ENCODE measurements at regions not wholly inside any gene's neighbourhood (a gene's known extent, or its start where the extent isn't known, plus 50 kb on each side); places are given as distances from the start of the nearest gene placed in this dataset.

DNA sequence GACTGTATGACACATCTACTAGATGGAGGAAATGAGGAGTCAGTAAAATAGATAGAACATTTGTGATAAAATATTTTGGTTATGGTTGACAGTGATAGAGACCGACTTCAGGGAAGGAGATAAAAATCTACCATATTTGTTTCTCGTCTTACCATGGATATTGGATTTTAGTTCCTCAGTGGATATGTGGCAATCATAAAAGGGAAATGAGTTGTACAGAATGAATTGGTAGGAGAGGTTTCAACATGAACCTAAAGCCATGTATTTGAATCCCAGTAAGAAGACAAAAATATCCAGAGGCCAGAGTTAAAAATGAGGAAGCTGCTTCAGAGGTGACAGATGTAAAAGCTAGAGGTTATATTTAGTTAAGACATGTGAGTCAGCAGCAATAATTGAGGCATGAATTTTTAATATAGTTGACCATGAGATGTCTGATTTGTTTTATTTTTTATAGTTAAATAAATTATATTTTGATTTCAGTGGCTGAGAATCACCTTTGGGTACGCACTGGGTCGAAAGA, 480.4 kb upstream of the TUSC1 start:
- Histone ChIP-seq H3K18ac (ENCODE audit: extremely low read depth, low read length) (no peak overlapping the region), H2BK5ac (ENCODE audit: low read depth, low read length) (no peak overlapping the region), H2BK15ac (ENCODE audit: low read length) (no peak overlapping the region), H3K14ac (ENCODE audit: insufficient read length) (no peak overlapping the region), H2BK20ac (ENCODE audit: low read length) (no peak overlapping the region), H4K20me1 (replicated peaks in 1 of 2; ENCODE audit: control insufficient read depth in 1 of 2, insufficient read depth in 2 of 2, low read length in 2 of 2) (no peaks in the 10 kb centered on the region), H2AK5ac (ENCODE audit: low read depth, low read length) (no peak overlapping the region), H3K56ac (replicated peaks; ENCODE audit: insufficient read length, low read depth, low read length) (no peak overlapping the region), H4K8ac (ENCODE audit: extremely low read depth, insufficient read depth, low read length) (no peak overlapping the region), H2BK120ac (replicated peaks; ENCODE audit: low read depth, low read length) (no peak overlapping the region), H3K4ac (replicated peaks; ENCODE audit: insufficient read length, low read depth, low read length) (no peak overlapping the region), H3K9ac (replicated peaks in 1 of 4; ENCODE audit: extremely low read depth in 1 of 4, low read depth in 3 of 4, low read length in 3 of 4) (no peak overlapping the region), H3K79me1 (ENCODE audit: low read depth, low read length) (no peaks in the 10 kb centered on the region), H3K4me1 (replicated peaks in 1 of 4; ENCODE audit: control insufficient read depth in 3 of 4, insufficient read depth in 4 of 4, low read length in 3 of 4) (no peaks in the 10 kb centered on the region), H3K79me2 (ENCODE audit: control insufficient read depth in 1 of 2, insufficient read depth in 2 of 2, low read length in 2 of 2) (no peaks in the 10 kb centered on the region), H3K4me3 (ENCODE audit: extremely low read depth in 1 of 4, insufficient read depth in 2 of 4, low read depth in 3 of 4, low read length in 4 of 4) (no peak overlapping the region), H3K9me3 (ENCODE audit: insufficient read depth in 2 of 2, low read depth in 1 of 2, low read length in 1 of 2) (no peaks in the 10 kb centered on the region), H4K5ac (ENCODE audit: insufficient read length, low read depth, low read length) (no peak overlapping the region), H3K23ac (ENCODE audit: insufficient read length) (no peak overlapping the region), H3K27ac (ENCODE audit: low read depth, low read length) (no peak overlapping the region), H4K91ac (replicated peaks; ENCODE audit: insufficient read length, low read length) (no peak overlapping the region), H3K4me2 (ENCODE audit: insufficient read depth in 1 of 2, low read depth in 2 of 2, low read length in 2 of 2) (no peak overlapping the region), H3K23me2 (ENCODE audit: low read depth, low read length) (no peaks in the 10 kb centered on the region), H2BK12ac (ENCODE audit: low read depth, low read length) (no peak overlapping the region), H2AFZ (ENCODE audit: low read length) (no peak overlapping the region), H3K36me3 (ENCODE audit: control insufficient read depth in 2 of 4, insufficient read depth in 4 of 4, low read length in 3 of 4) (no peaks in the 10 kb centered on the region), H3K27me3 (replicated peaks in 1 of 4; ENCODE audit: control insufficient read depth in 3 of 4, extremely low read depth in 1 of 4, insufficient read depth in 3 of 4, low read length in 3 of 4) (no peaks in the 10 kb centered on the region)
- ChIA-PET CTCF (ENCODE audit: partially characterized antibody) (interaction anchor here (0.8 to 2.2 kb wide), 2 partner anchors 9 to 30 kb away, joined by 3 to 9 read pairs; no protein-coding TSS in a partner anchor), POLR2A (ENCODE audit: partially characterized antibody) (no interaction called here)
- DNase-seq (ENCODE audit: low read depth in 1 of 2, low spot score in 2 of 2) (no peak), FAIRE-seq (no peak)
- TF ChIP-seq RNF2 (IDR thresholded peaks at IDR 0.05; ENCODE audit: borderline replicate concordance, low read depth, low read length, missing control alignments, poor library complexity, severe bottlenecking) (no peak), TAF1 (IDR thresholded peaks at IDR 0.05; ENCODE audit: low read depth, low read length) (no peak), KDM5A (IDR thresholded peaks at IDR 0.05; ENCODE audit: low read length) (no peak), SAP30 (IDR thresholded peaks at IDR 0.05; ENCODE audit: insufficient read depth, insufficient replicate concordance, low read length) (no peak), MAFK (IDR thresholded peaks at IDR 0.05; ENCODE audit: low read depth, low read length) (no peak), BCL11A (IDR thresholded peaks at IDR 0.05; ENCODE audit: low read depth in 2 of 2, low read length in 2 of 2) (no peak), RXRA (IDR thresholded peaks at IDR 0.05; ENCODE audit: insufficient read depth, low read depth, low read length) (no peak), EP300 (IDR thresholded peaks at IDR 0.05; ENCODE audit: borderline replicate concordance in 1 of 2, low read depth in 2 of 2, low read length in 2 of 2) (no peak), RFX5 (IDR thresholded peaks at IDR 0.05; ENCODE audit: borderline replicate concordance, low read depth, low read length) (no peak), RBBP5 (IDR thresholded peaks at IDR 0.05; ENCODE audit: borderline replicate concordance, low read depth, low read length) (no peak), SRF (IDR thresholded peaks at IDR 0.05; ENCODE audit: low read depth, low read length) (no peak)
- TF ChIP-seq, protein P1, sequence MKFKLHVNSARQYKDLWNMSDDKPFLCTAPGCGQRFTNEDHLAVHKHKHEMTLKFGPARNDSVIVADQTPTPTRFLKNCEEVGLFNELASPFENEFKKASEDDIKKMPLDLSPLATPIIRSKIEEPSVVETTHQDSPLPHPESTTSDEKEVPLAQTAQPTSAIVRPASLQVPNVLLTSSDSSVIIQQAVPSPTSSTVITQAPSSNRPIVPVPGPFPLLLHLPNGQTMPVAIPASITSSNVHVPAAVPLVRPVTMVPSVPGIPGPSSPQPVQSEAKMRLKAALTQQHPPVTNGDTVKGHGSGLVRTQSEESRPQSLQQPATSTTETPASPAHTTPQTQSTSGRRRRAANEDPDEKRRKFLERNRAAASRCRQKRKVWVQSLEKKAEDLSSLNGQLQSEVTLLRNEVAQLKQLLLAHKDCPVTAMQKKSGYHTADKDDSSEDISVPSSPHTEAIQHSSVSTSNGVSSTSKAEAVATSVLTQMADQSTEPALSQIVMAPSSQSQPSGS (IDR thresholded peaks at IDR 0.05; ENCODE audit: low read length) = no peak
- 92% methylated on average over 4 of the region's 4 CpGs; no CpG with 5 or more reads in 1 of the 2 experiments for WGBS, 2 experiments (ENCODE audit: extremely low coverage in 1 of 2, insufficient coverage in 1 of 2, insufficient read length in 1 of 2, insufficient replicate concordance in 2 of 2, low coverage in 1 of 2, low lambda C conversion rate in 2 of 2, missing lambda C conversion rate in 1 of 2)
